DMS153 treated with DMSO at 0.1 percent for 48 hours (cell line): ENCODE measurements at regions not wholly inside any gene's neighbourhood (a gene's known extent, or its start where the extent isn't known, plus 50 kb on each side); places are given as distances from the start of the nearest gene placed in this dataset.

Experiments used
- DNase-seq: peaks from one replicate; lab custom pipeline; 2025; ENCODE audit not compliant: unreplicated experiment; lab: John Stamatoyannopoulos, UW

GRCh38 chr15:77688693-77689092 is 56.0 kb upstream of the LINGO1 start:
- no peak for DNase-seq

- no peak for DNase-seq
Observed at GRCh38 chr15:77688266-77688665, 55.6 kb upstream of the LINGO1 start.

- DNase-seq = no peak
Observed at GRCh38 chr15:77685082-77685815, 52.5 kb upstream of the LINGO1 start.

- no peak for DNase-seq
Observed at GRCh38 chr15:77684341-77685081, 51.8 kb upstream of the LINGO1 start.

- no peak for DNase-seq
Observed at GRCh38 chr15:77682564-77682963, 49.9 kb upstream of the LINGO1 start.
